Activated gamma-delta T cell (primary cell): ENCODE measurements at regions not wholly inside any gene's neighbourhood (a gene's known extent, or its start where the extent isn't known, plus 50 kb on each side); places are given as distances from the start of the nearest gene placed in this dataset.
"Not testable (repeated sequence)": the region's sequence is repeated elsewhere in the genome, so short reads cannot be mapped to it uniquely, and the experiment has no call there.

Experiments
- DNase-seq: peaks from one replicate; lab custom pipeline; 2025; lab: John Stamatoyannopoulos, UW

DNA sequence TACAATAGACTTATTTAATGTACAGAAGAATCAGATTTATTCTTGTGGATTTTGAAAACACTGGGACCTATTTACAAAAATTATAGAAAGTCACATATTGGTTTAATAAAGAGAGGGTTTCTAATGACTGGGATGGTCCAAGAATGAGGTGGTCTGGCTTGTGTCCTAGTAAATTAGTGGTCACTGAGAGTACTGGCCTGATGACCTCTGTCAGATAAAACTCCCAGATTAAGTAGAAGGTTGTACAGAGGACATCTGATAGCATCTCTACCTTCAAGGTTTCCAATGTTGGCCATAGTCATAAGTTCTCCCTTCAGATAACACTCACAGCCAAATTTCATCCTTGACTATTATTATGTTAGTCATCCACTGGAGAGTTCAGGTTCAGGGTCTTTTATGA is 692.9 kb downstream of the MTRR start:
- DNase-seq = no peak

DNA sequence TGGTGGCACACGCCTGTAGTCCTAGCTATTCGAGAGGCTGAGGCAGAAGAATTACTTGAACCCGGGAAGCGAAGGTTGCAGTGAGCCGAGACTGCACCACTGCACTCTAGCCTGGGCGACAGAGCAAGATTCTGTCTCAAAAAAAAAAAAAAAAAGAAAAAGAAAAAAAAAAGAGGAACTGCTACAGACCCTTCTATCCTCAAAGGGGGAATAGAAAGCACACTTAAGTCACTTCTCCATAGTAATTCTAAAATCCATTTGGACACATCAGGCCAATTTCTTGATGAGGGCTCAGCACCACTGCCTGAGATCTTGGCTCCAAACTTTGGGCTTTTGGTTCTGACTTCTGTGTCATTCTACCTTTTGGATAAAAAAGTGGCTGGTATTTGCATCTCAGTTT is 694.6 kb downstream of the MTRR start:
- DNase-seq = not testable (repeated sequence)

DNA sequence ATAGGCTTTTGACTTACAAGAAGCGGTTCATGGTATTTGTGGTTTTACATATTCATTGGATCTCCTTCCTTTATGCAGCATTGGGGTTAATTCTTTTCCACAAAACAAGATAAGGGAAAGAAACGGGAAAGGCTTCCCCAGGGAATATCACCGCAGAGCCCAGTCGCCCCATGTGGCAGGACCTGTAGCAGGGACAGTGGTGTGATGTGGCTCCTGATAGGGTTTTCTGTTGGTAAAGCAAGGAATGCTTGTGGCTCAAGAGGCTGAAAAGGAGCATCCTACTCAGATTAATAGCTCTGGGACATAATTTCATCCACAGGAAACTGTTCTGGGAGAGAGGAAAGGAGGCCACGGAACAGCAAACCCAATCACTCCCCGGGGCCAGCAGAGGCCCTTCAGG is 699.9 kb downstream of the MTRR start:
- no peak for DNase-seq

DNA sequence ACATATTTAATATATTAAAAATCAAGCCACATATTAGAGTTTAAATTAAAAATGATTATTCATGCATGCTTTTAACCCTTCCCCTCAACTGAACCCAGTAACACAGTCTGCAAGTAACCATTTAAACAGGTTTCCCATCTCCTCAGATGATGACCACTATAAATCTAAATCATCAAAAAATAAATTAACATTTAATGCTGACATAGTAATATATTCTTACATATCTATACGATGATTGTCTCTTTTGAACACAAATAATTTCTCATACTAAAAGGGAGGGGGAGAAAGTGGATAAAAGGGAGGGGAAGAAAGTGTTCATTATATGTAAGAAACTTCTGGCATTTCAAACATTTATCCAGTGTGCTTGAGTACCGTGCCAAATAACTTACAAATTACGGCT is 701.6 kb downstream of the MTRR start:
- DNase-seq = no peak

DNA sequence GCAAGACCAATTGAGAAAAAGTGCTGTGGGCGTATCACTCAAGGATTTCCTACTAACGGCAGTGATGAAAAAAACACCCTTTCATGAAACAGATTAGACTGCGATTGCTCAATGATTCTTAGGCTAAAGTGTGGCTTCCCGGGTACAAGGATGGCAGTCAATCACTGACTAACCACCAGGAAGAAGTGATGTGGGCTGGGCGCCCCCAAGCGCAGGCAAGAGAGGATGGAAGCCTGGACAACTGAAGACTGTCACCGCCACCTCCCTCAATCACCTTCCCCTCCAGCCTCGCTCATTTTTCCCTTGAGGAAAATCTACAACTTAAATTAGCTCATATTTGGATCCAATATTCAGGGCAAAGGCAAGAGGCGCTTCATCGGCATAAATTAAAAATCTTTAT is 707.2 kb downstream of the MTRR start:
- no peak for DNase-seq

DNA sequence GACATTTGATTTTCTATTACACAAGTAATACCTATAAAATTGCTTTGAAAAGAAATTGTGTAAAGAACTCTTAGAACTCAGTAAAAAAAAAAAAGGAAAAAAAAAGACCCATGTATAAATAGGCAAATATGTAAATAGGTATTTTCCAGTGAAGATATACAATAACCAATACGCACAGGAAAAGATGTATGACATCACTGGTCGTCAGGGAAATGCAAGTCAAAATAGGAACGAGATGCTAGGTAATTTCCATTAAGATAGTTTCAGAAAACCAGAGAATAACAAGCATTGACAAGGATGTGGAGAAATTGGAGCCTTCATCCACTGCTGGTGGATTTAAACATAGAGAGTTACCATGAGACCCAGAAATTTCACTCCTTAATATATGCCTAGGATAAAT is 708.8 kb downstream of the MTRR start:
- DNase-seq = no peak

DNA sequence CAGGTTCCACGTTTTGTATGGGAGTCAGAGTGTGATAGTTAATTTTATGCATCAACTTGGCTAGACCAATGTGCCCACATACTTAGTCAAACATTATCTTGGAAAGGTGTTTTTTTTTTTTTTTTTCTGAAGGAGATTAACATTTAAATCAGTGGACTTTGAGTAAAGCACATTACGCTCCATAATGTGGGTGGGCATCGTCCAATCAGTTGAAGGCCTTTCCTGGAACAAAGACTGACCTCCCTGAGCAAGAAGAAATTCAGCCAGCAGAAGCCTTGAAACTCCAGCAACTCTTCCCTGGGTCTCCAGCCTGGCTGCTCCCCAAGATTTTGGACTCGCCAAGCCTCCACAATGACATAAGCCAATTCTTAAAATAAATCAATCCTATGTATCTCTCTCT is 711.4 kb downstream of the MTRR start:
- DNase-seq = no peak

DNA sequence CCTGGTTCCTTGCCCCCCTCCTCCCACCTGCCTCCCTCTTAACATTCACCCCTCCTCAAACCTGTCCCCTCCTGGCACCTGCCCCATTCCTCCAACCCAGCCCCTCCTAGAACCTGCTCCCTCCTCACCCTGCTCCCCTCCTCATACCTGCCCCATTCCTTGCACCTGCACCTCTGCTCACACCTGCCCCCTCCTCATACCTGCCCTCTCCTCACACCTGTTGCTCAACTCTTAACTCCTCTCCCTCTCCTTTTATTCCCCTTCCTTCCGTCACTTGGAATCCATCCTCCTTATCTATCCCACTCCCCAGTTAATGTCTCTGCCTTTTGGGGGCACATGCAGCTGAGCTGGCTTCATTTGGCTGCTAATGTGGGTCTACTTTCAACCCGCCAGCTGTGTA is 712.1 kb downstream of the MTRR start:
- no peak for DNase-seq

DNA sequence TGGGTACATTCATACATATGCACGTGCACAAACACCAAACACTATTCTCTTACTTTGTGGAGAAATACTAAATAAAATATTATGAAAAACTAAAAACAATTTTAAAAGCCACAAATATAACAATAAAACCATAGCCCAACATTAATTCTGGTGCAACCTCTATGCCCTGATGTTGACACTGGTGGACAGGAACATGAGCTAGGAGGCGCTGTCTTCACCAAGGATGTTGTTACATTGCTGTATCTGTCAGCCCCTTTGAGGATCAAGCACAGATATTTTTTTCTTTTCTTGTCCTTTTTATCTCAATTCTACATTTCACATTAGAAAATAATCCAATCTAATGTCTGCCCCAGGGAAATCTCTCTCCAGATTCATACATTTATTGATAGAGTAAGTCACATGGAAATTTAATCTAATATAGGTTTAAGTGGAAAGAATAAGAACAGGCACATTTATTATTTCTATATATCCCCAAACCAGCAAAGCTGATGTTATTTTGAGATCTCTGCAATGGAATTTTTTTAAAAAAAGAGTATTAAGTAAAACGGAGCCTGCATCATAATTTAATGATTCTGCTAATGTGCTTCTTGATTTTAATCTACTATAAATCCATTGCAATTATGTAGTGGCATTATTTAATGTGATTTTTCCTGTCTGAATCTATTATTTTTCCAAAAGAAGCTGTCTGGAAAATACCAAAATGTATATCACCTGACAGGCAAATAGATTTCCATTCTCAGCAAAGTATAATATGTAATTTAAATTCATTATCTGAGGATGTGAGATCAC is 716.5 kb downstream of the MTRR start:
- DNase-seq = no peak

DNA sequence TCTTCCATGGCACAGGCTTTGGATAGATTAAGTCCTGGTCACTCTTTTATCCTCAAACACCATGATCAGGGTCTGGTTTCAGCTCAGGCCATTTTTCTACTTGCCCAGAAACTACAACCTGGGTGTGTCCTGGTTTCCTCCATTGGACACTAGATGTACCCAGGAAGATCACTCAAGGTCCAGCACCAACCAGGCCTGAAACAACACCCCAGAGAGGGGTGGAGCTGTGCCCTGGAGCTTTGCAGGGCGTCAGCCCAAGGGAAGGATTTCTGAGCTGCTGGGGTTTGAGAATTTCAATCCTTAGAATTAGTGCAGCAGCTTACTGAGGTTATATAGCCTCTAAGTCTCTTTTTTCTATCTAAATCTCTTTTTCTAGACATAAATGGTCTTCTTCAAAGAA is 722.0 kb downstream of the MTRR start:
- no peak for DNase-seq

DNA sequence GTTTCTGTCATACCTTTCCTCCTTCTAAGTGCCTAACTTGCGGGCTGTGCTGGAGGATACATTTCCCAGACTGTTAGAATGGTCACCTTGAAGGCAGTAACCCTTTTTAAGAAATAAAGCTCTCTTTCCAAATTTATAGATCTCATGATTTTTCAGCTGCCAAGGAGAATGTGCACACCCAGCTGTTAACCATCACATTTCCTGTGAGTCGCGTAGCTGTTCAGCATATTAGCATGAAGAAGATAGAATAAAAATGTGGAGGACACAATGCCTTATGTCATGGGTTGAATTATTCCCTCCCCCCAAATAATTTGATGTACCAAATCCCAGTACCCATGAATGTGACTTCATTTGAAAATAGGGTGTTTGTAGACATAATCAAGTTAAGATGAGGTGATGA is 729.4 kb downstream of the MTRR start:
- no peak for DNase-seq

DNA sequence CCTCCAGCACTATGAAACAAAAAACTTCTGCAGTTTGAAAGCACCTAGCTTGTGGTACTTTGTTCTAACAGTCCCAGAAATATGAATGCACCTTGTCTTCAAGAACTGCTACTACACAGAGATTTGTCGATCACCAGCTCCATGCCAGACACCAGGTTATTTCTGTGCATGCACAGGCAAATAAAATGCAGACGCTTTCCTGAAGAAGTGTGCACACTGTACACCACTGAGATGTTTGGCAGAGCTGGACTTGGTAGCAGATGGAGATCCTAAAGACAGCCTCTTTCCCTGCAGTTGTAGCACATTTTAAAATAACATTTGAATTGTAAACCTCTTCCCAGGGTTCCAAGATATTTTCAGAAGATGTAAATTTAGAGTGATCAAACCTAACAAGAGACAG is 730.0 kb downstream of the MTRR start:
- DNase-seq = no peak

DNA sequence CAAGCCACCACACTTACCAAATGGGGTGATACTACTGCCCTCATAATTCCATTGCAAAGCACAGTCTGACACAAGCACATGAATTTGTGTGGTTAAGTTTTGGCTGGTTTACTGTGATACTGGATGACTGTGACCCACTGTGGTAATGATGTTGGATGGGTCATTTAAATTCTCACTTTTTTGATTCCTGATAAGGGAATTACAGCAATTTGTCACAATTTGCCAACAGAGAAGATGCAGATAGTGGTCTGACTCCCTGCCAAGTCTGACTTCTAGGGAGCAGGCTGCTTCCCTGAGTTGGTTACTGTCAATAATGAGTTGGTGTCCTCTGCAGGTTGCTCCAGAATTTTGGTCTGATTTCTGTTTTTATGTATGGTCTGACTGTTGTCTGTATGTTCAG is 731.9 kb downstream of the MTRR start:
- DNase-seq = no peak

DNA sequence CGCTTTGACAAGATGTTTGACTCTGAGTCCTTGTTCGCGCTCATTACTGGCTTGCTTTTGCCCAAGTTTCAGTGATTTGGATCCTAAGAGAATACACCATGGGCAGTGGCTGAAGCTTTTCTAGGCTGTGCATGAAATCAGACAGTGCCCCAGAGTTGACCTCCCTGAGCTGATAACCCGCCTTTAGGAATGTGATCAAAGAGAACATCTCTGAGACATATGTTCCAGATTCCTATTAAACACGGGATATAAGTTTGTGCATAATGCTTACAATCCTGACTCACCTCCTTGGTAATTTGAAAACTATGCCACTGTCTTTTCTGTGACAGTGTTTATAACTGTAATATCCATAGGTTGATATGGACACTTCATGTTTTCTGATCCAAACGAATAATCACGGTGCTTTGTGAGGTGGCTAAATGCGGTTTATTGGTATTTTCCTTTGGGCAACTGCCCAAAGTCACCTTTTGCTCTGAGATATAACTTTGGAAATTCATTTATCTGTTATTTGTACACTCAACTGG is 732.9 kb downstream of the MTRR start:
- DNase-seq = no peak

DNA sequence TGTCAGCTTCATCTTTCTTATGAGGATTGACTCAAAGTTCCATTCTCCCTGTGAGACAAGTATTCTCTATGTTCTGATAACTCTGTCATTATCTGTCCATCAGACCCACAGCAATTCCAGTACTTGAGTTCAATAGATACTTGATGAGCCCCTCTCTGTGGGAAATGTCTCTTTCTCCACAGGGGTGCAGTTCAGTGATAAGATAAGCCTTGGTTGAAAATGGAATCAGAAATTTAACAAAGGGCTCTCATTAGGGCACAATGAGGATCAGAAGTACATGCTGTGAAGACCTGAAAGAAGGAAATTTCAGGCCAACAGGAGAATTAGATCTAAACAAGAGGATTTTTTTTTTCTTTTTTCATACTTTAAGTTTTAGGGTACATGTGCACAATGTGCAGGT is 737.3 kb downstream of the MTRR start:
- no peak for DNase-seq

DNA sequence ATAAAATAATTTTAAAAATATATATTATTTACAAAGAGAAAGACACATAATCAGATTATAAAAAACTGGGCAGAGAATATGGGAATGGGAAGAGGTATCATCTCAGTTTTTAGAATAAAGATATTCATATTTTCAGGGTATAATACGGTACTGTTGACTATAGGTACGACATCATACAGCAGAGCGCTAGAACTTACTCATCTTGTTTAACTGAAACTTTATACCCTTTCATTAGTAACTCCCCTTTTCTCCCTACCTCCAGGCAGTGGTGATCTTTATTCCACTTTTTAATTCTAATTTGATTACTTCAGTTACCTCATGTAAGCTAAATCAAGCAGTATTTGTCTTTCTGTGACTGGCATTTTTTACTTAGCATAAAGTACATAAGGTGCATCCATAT is 742.1 kb downstream of the MTRR start:
- DNase-seq = no peak

DNA sequence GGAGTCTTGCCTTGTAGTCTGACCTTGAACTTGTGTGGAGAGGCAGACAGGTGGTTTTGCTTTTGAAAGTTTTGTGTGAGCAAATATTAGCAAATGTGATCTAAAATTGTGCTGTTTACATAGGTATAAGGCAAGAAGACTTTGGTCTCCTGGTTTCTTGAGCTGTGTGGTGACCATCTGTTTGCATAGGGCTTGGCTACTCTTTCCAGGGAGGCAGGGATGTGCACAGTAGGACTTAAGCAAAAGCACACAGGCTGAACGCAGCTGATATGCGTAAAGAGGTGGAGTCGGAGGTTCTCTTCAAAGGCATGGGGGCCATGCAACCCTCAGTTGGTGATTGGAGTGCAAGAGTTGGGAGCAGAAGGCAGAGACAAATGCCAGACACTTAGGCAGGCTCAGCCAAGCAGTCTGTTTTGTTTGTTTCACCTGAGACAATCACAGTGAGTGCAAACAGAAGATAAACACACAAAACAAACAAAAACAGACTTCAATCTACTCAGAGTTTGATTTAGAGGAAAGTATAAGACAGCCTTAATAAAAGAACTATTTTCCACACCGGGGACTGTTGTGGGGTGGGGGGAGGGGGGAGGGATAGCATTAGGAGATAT is 744.2 kb downstream of the MTRR start:
- DNase-seq = no peak

DNA sequence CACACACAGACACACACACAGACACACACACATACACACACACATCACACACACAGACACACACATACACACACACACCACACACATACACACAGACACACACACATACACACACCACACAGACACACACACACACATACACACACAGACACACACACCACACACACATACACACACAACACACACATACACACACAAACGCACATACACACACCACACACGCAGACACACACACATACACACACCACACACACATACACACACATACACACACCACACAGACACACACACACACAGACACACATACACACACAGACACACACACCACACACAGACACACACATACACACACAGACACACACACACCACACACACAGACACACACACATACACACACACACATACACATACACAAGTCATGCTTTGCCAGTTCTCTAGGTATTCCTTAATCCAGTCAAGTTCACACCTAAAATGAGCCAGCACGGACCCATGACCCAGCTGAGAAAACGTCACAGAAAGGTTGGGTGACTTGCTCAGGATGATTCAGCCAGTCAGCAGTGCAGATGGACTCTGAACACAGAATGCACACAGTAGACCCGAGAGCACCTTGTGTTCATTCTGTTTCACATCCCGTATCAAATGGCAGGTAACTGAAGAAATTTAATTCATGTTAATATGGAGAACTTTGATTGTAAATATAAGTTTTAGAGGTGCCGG is 746.4 kb downstream of the MTRR start:
- no peak for DNase-seq

DNA sequence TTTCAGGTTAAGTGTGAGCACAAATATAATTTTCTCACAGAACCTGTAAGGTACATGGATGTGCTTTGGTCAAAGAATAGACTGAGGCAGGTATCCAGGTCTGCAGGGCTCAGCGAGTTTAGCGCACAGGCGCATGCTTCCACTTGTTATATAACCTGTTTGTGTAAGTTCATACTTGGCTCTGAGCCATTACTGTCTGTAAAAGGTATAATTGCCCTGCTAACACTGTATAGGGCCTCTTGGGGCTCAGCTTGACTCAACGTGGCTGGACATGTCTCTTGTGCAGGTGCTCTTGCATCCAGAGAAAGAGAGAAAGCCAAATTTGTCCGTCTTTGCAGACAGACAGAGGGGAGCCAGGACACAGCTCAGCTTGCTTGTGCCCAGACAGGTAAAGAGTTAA is 759.6 kb downstream of the MTRR start:
- DNase-seq = no peak

DNA sequence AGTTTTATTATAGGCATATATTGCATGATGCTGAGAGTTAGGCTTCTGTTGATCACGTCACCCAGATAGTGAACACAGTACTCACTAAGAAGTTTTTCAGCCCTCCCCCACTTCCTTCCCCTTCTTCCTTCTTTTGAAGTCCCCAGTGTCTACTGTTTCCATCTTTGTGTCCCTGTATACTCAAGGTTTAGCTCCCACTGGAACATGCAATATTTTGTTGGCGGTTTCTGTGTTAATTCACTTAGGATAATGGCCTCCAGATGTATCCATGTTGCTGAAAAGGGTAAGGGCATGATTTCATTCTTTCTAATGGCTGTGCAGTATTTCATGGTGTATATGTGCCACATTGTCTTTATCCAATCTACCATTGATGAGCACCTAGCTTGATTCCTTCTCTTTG is 764.3 kb downstream of the MTRR start:
- no peak for DNase-seq

DNA sequence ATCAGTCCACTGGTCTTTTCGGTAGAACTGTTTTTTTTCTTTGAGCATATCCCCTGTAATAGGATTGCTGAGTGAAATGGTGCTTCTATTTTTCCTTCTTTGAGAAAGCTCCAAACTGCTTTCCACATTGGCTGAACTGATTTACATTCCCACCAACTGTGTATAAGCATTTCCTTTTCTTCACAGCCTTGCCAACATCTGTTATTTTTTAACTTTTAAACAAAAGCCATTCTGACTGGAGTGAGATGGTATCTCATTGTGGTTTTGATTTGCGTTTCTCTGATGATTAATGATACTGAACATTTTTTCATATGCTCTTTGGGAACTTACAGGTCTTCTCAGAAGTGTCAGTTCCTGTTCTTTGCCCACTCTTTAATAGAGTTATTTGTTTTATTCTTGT is 764.7 kb downstream of the MTRR start:
- no peak for DNase-seq

DNA sequence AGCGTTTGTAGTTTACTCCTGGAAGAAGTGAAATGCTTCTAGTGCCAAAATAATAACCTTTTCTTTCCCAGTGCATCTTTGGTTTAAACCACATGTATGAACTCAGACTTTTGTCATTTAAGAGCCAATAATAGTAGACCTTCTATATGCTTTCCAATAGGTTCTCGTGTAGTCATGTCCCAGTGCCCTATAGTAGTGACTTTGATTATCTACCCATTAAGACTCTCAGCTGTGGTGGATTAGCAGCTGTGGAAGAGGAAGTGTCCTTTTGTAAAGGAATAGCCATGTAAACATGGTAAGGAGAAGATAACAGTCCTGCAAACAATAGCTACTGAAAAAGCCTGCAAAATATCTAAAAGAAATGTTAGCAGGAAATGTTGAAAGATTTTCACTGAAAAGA is 765.3 kb downstream of the MTRR start:
- DNase-seq = no peak
